Caco-2 (cell line): ENCODE measurements at regions not wholly inside any gene's neighbourhood (a gene's known extent, or its start where the extent isn't known, plus 50 kb on each side); places are given as distances from the start of the nearest gene placed in this dataset.

Experiments
- BruUV-seq: library from RNA; stranded (reverse); fragments of 400-500 nt; replicated peaks from 2 replicates; lab custom pipeline; 2021; lab: Mats Ljungman, UMichigan
- CTCF ChIA-PET: fragments of 300-600 bp; sonication (Branson Sonifier 250); formaldehyde crosslinking; loops from one replicate; lab custom pipeline; 2022; ENCODE audit warnings: antibody characterized with exemption; lab: Charles Lee
- POLR2A ChIA-PET: fragments of 300-600 bp; sonication (Branson Sonifier 250); formaldehyde crosslinking; loops from one replicate; lab custom pipeline; 2022; ENCODE audit warnings: antibody characterized with exemption; lab: Charles Lee
- DNase-seq, 2 experiments: peaks; one replicate each; pipeline versions ENCODE4 v3.0.0 to v3.0.0-alpha.2; 2020 to 2022
- H3K27me3 ChIP-seq: replicated peaks from 2 replicates; pipeline ENCODE4 v1.6.0; 2011; ENCODE audit warnings: low read length; ENCODE audit not compliant: control insufficient read depth, insufficient read depth
- H3K36me3 ChIP-seq: 2 replicates; pipeline ENCODE4 v1.5.1; 2011; ENCODE audit warnings: low read length; ENCODE audit not compliant: control insufficient read depth, insufficient read depth
- H3K4me1 ChIP-seq: fragments of 250-450 bp; sonication (Bioruptor Pico); 2 replicates; pipeline ENCODE4 v1.5.1; 2020; ENCODE audit warnings: mild to moderate bottlenecking
- H3K4me3 ChIP-seq: 2 replicates; pipeline ENCODE4 v1.5.1; 2011; ENCODE audit warnings: low read depth, mild to moderate bottlenecking, control low read depth, low read length
- H3K9me3 ChIP-seq: fragments of 250-450 bp; sonication (Bioruptor Pico); 2 replicates; pipeline ENCODE4 v1.5.1; 2020; ENCODE audit warnings: mild to moderate bottlenecking, moderate library complexity
- H3K27ac Mint-ChIP-seq: one replicate; pipeline ENCODE4 v1.8.0; 2022; ENCODE audit warnings: mixed read lengths; ENCODE audit not compliant: unreplicated experiment
- H3K27me3 Mint-ChIP-seq: one replicate; pipeline ENCODE4 v1.8.0; 2022; ENCODE audit warnings: mixed read lengths; ENCODE audit not compliant: insufficient read depth, unreplicated experiment
- H3K36me3 Mint-ChIP-seq: one replicate; pipeline ENCODE4 v1.8.0; 2022; ENCODE audit warnings: mild to moderate bottlenecking, mixed read lengths; ENCODE audit not compliant: insufficient read depth, unreplicated experiment
- H3K4me1 Mint-ChIP-seq: one replicate; pipeline ENCODE4 v1.8.0; 2022; ENCODE audit warnings: low read depth, mixed read lengths; ENCODE audit not compliant: unreplicated experiment
- H3K4me3 Mint-ChIP-seq: one replicate; pipeline ENCODE4 v1.8.0; 2022; ENCODE audit warnings: mild to moderate bottlenecking, moderate library complexity, mixed read lengths; ENCODE audit not compliant: unreplicated experiment
- H3K9me3 Mint-ChIP-seq: one replicate; pipeline ENCODE4 v1.8.0; 2022; ENCODE audit warnings: mixed read lengths; ENCODE audit not compliant: unreplicated experiment
- intact Hi-C: fragments of 100-400 bp; cut with micrococcal nuclease; formaldehyde crosslinking; loops from one replicate; pipeline ENCODE4 v1.10.0; 2022; ENCODE audit not compliant: unreplicated experiment
- TF ChIP-seq, protein P1 (sequence below), 2 experiments: fragments of 200-600 bp in 1 of 2; IDR thresholded peaks; 1 replicate in 1 of 2; 2 replicates in 1 of 2; pipeline versions ENCODE4 v1.5.1 to v1.8.0; 2011 to 2022; ENCODE audit warnings: antibody characterized with exemption in 1 of 2, control low read depth in 1 of 2, inconsistent platforms in 1 of 2, low read depth in 1 of 2, low read length in 1 of 2, mild to moderate bottlenecking in 1 of 2, moderate library complexity in 1 of 2; ENCODE audit not compliant: insufficient read depth in 1 of 2, severe bottlenecking in 1 of 2, unreplicated experiment in 1 of 2

- DNase-seq, result no peak
- TF ChIP-seq, protein P1, sequence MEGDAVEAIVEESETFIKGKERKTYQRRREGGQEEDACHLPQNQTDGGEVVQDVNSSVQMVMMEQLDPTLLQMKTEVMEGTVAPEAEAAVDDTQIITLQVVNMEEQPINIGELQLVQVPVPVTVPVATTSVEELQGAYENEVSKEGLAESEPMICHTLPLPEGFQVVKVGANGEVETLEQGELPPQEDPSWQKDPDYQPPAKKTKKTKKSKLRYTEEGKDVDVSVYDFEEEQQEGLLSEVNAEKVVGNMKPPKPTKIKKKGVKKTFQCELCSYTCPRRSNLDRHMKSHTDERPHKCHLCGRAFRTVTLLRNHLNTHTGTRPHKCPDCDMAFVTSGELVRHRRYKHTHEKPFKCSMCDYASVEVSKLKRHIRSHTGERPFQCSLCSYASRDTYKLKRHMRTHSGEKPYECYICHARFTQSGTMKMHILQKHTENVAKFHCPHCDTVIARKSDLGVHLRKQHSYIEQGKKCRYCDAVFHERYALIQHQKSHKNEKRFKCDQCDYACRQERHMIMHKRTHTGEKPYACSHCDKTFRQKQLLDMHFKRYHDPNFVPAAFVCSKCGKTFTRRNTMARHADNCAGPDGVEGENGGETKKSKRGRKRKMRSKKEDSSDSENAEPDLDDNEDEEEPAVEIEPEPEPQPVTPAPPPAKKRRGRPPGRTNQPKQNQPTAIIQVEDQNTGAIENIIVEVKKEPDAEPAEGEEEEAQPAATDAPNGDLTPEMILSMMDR (IDR thresholded peaks at IDR 0.05; ENCODE audit: insufficient read depth in 1 of 2, low read depth in 1 of 2, low read length in 1 of 2, severe bottlenecking in 1 of 2, unreplicated experiment in 1 of 2), result no peak
- Histone ChIP-seq H3K4me3 (no peak overlapping the region), H3K9me3 (no peaks in the 10 kb centered on the region), H3K36me3 (no peaks in the 10 kb centered on the region), H3K4me1 (no peaks in the 10 kb centered on the region), H3K27me3 (no peaks in the 10 kb centered on the region)
- ChIA-PET CTCF (no interaction called here), POLR2A (no interaction called here)
- no peak overlapping the region for H3K27ac Mint-ChIP-seq
- H3K4me1 Mint-ChIP-seq, result no peaks in the 10 kb centered on the region
- peaks cover 24% of the 10 kb centered on the region for H3K9me3 Mint-ChIP-seq
- no peak overlapping the region for H3K4me3 Mint-ChIP-seq
- peaks cover 5% of the 10 kb centered on the region for H3K36me3 Mint-ChIP-seq
- intact Hi-C loops, result no loop called here
- H3K27me3 Mint-ChIP-seq, result no peaks in the 10 kb centered on the region
- BruUV-seq, result no TSS peak
These were observed 1025.0 kb upstream of the PCDH10 start for GRCh38 chr4:132123870-132124623.

GRCh38 chr4:132124624-132124974 lies 1024.5 kb upstream of the PCDH10 start:
- Mint-ChIP-seq H3K27me3 (no peaks in the 10 kb centered on the region), H3K36me3 (peaks cover 5% of the 10 kb centered on the region), H3K9me3 (peaks cover 24% of the 10 kb centered on the region), H3K27ac (no peak overlapping the region), H3K4me3 (no peak overlapping the region), H3K4me1 (no peaks in the 10 kb centered on the region)
- ChIA-PET POLR2A (no interaction called here), CTCF (no interaction called here)
- DNase-seq, result no peak
- H3K4me3 ChIP-seq, result no peak overlapping the region
- H3K4me1 ChIP-seq, result no peaks in the 10 kb centered on the region
- no peaks in the 10 kb centered on the region for H3K27me3 ChIP-seq
- H3K9me3 ChIP-seq, result no peaks in the 10 kb centered on the region
- no peaks in the 10 kb centered on the region for H3K36me3 ChIP-seq
- intact Hi-C loops, result no loop called here
- TF ChIP-seq, protein P1 (IDR thresholded peaks at IDR 0.05; ENCODE audit: insufficient read depth in 1 of 2, low read depth in 1 of 2, low read length in 1 of 2, severe bottlenecking in 1 of 2, unreplicated experiment in 1 of 2), result no peak
- BruUV-seq, result no TSS peak

DNA sequence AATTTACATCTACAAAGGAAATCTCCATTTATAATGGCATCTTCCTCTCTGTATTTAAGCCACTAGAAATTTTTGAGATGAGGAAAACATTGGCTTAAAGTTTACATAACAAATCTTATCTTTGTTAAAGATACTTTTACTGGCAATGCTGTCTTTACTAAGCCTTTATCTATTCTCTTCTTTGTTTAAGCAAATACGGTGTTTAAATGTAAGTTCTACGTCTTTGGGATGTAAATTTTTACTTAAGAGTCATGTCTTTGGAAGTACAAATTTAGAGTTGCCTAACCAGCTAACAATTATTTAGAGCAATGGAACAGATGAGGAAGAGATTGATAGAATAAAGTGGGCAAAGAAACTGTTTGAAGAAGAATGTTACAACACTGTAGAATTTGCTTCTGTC lies 1024.0 kb upstream of the PCDH10 start:
- ChIA-PET POLR2A (no interaction called here), CTCF (no interaction called here)
- no peaks in the 10 kb centered on the region for H3K27me3 Mint-ChIP-seq
- H3K27ac Mint-ChIP-seq, result no peak overlapping the region
- TF ChIP-seq, protein P1 (IDR thresholded peaks at IDR 0.05; ENCODE audit: insufficient read depth in 1 of 2, low read depth in 1 of 2, low read length in 1 of 2, severe bottlenecking in 1 of 2, unreplicated experiment in 1 of 2), result no peak
- H3K4me1 ChIP-seq, result no peaks in the 10 kb centered on the region
- H3K36me3 Mint-ChIP-seq, result peaks cover 5% of the 10 kb centered on the region
- intact Hi-C loops, result no loop called here
- DNase-seq, result no peak
- H3K9me3 Mint-ChIP-seq, result peaks cover 24% of the 10 kb centered on the region
- H3K36me3 ChIP-seq, result no peaks in the 10 kb centered on the region
- H3K4me1 Mint-ChIP-seq, result no peaks in the 10 kb centered on the region
- no peak overlapping the region for H3K4me3 ChIP-seq
- no peaks in the 10 kb centered on the region for H3K27me3 ChIP-seq
- H3K9me3 ChIP-seq, result no peaks in the 10 kb centered on the region
- H3K4me3 Mint-ChIP-seq, result no peak overlapping the region
- BruUV-seq, result no TSS peak
